DMS79 (cell line): ENCODE measurements at regions not wholly inside any gene's neighbourhood (a gene's known extent, or its start where the extent isn't known, plus 50 kb on each side); places are given as distances from the start of the nearest gene placed in this dataset.
"Not testable (repeated sequence)": the region's sequence is repeated elsewhere in the genome, so short reads cannot be mapped to it uniquely, and the experiment has no call there.

Experiments
- DNase-seq: peaks from one replicate; lab custom pipeline; 2025; lab: John Stamatoyannopoulos, UW

GRCh38 chr7:70846208-70846607 lies 285.7 kb upstream of the GALNT17 start:
- DNase-seq, result no peak

GRCh38 chr7:70849580-70850235 lies 282.2 kb upstream of the GALNT17 start:
- DNase-seq, result no peak

GRCh38 chr7:70855373-70855772 lies 276.6 kb upstream of the GALNT17 start:
- DNase-seq, result no peak

GRCh38 chr7:70856901-70857630 lies 274.9 kb upstream of the GALNT17 start:
- peak; percentile 14 for DNase-seq

GRCh38 chr7:70857793-70858545 lies 274.0 kb upstream of the GALNT17 start:
- no peak for DNase-seq

- no peak for DNase-seq
Measured at GRCh38 chr7:70867513-70867912, 264.4 kb upstream of the GALNT17 start.

GRCh38 chr7:70870349-70870748 lies 261.6 kb upstream of the GALNT17 start:
- DNase-seq, result no peak

GRCh38 chr7:70872188-70872587 lies 259.8 kb upstream of the GALNT17 start:
- DNase-seq, result no peak

- DNase-seq, result no peak
Measured at GRCh38 chr7:70881167-70881847, 250.6 kb upstream of the GALNT17 start.

GRCh38 chr7:70883750-70884439 lies 248.0 kb upstream of the GALNT17 start:
- no peak for DNase-seq

- DNase-seq, result no peak
Measured at GRCh38 chr7:70884440-70884764, 247.5 kb upstream of the GALNT17 start.

- no peak for DNase-seq
Measured at GRCh38 chr7:70884809-70885208, 247.1 kb upstream of the GALNT17 start.

- no peak for DNase-seq
Measured at GRCh38 chr7:70886547-70886946, 245.4 kb upstream of the GALNT17 start.

- no peak for DNase-seq
Measured at GRCh38 chr7:70887186-70887585, 244.8 kb upstream of the GALNT17 start.

- no peak for DNase-seq
Measured at GRCh38 chr7:70890147-70890969, 241.6 kb upstream of the GALNT17 start.

- DNase-seq, result no peak
Measured at GRCh38 chr7:70893422-70893821, 238.5 kb upstream of the GALNT17 start.

- no peak for DNase-seq
Measured at GRCh38 chr7:70893971-70894715, 237.8 kb upstream of the GALNT17 start.

GRCh38 chr7:70894799-70895198 lies 237.1 kb upstream of the GALNT17 start:
- DNase-seq, result no peak

GRCh38 chr7:70895337-70896200 lies 236.4 kb upstream of the GALNT17 start:
- DNase-seq, result not testable (repeated sequence)
